HL-60 (cell line): ENCODE measurements at regions not wholly inside any gene's neighbourhood (a gene's known extent, or its start where the extent isn't known, plus 50 kb on each side); places are given as distances from the start of the nearest gene placed in this dataset.

ENCODE experiments used
- DNase-seq, 2 experiments: peaks; one replicate each; pipeline ENCODE4 v3.0.0-alpha.2; 2010 to 2020; ENCODE audit warnings: low read depth in 1 of 2, low spot score in 1 of 2
- H3K27ac ChIP-seq: fragments of 250-450 bp; sonication (Bioruptor Pico); replicated peaks from 2 replicates; pipeline ENCODE4 v1.5.1; 2020; ENCODE audit warnings: mild to moderate bottlenecking, moderate library complexity
- H3K27me3 ChIP-seq: fragments of 250-450 bp; sonication (Bioruptor Pico); 2 replicates; pipeline ENCODE4 v1.5.1; 2021; ENCODE audit warnings: mild to moderate bottlenecking, moderate library complexity; ENCODE audit not compliant: insufficient read depth, poor library complexity, severe bottlenecking
- H3K4me3 ChIP-seq: replicated peaks from 2 replicates; pipeline ENCODE4 v1.5.1; 2011; ENCODE audit warnings: mild to moderate bottlenecking, control low read depth, low read length; ENCODE audit not compliant: insufficient read depth
- CTCF ChIP-seq: IDR thresholded peaks from one replicate; pipeline ENCODE4 v1.5.1; 2011; ENCODE audit warnings: low read length, control low read depth, inconsistent platforms; ENCODE audit not compliant: insufficient read depth
- GABPA ChIP-seq: IDR thresholded peaks from 2 replicates; pipeline ENCODE4 v1.6.1; 2012; ENCODE audit warnings: low read depth
- POLR2AphosphoS5 ChIP-seq: IDR thresholded peaks from 2 replicates; pipeline ENCODE4 v1.6.1; 2012; ENCODE audit warnings: low read depth
- REST ChIP-seq: IDR thresholded peaks from 2 replicates; pipeline ENCODE4 v1.6.1; 2012; ENCODE audit warnings: low read depth; ENCODE audit not compliant: insufficient replicate concordance
- SPI1 ChIP-seq: IDR thresholded peaks from 2 replicates; pipeline ENCODE4 v1.6.1; 2012; ENCODE audit warnings: low read depth, mild to moderate bottlenecking, borderline replicate concordance

GRCh38 chr13:73677048-73677601, 457.1 kb downstream of the KLF12 start:
- no peak for TF ChIP-seq CTCF
- TF ChIP-seq SPI1, result no peak
- TF ChIP-seq REST, result no peak
- no peak for TF ChIP-seq GABPA
- no peak for TF ChIP-seq POLR2AphosphoS5

GRCh38 chr13:73676550-73677047, 457.6 kb downstream of the KLF12 start:
- no peak overlapping the region for H3K4me3 ChIP-seq
- no peak for DNase-seq
- no peak overlapping the region for H3K27ac ChIP-seq
- H3K27me3 ChIP-seq, result peaks cover 2% of the 10 kb centered on the region
- TF ChIP-seq POLR2AphosphoS5, result no peak
- TF ChIP-seq SPI1, result no peak
- TF ChIP-seq GABPA, result no peak
- no peak for TF ChIP-seq CTCF
- TF ChIP-seq REST, result no peak

More at GRCh38 chr13:73677048-73677601, 457.1 kb downstream of the KLF12 start:
- Histone ChIP-seq H3K4me3 (no peak overlapping the region), H3K27me3 (peaks cover 2% of the 10 kb centered on the region), H3K27ac (no peak overlapping the region)
- no peak for DNase-seq

- no peak for TF ChIP-seq REST
- TF ChIP-seq GABPA, result no peak
- no peak for TF ChIP-seq CTCF
- no peak for TF ChIP-seq SPI1
- Histone ChIP-seq H3K27ac (no peak overlapping the region), H3K27me3 (peaks cover 2% of the 10 kb centered on the region), H3K4me3 (no peak overlapping the region)
- DNase-seq, result no peak
These were observed 458.4 kb downstream of the KLF12 start for GRCh38 chr13:73675821-73676220.
